ENCODE measurements at regions not wholly inside any gene's neighbourhood (a gene's known extent, or its start where the extent isn't known, plus 50 kb on each side); places are given as distances from the start of the nearest gene placed in this dataset.

DNA sequence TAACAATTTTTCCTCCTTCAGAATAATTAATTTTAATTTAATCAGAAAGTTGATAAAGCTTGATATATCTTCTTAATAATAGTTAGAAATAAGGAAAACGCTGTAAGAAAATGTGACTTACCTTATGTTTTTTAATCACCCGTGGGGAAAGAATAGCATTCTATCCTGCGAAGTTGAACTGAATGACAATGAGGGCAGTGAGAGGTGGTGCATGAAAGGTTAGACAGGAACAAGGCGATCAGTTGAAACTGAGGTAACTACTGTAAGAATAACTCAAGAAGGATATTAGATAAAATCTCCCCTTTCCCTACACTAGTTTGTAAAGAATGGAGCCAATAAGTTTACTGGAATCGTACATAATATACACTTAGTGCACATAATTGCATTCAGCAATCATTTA, 655.0 kb upstream of the NCAM2 start:
- no peak for TF ChIP-seq POLR2A (IDR thresholded peaks at IDR 0.05)
- TF ChIP-seq, protein P1, sequence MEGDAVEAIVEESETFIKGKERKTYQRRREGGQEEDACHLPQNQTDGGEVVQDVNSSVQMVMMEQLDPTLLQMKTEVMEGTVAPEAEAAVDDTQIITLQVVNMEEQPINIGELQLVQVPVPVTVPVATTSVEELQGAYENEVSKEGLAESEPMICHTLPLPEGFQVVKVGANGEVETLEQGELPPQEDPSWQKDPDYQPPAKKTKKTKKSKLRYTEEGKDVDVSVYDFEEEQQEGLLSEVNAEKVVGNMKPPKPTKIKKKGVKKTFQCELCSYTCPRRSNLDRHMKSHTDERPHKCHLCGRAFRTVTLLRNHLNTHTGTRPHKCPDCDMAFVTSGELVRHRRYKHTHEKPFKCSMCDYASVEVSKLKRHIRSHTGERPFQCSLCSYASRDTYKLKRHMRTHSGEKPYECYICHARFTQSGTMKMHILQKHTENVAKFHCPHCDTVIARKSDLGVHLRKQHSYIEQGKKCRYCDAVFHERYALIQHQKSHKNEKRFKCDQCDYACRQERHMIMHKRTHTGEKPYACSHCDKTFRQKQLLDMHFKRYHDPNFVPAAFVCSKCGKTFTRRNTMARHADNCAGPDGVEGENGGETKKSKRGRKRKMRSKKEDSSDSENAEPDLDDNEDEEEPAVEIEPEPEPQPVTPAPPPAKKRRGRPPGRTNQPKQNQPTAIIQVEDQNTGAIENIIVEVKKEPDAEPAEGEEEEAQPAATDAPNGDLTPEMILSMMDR (IDR thresholded peaks at IDR 0.05) = no peak
